ENCODE measurements at regions not wholly inside any gene's neighbourhood (a gene's known extent, or its start where the extent isn't known, plus 50 kb on each side); places are given as distances from the start of the nearest gene placed in this dataset.

GRCh38 chr2:239751679-239752355, 273.3 kb downstream of the NDUFA10 start:
- Histone ChIP-seq H3K9me3 (ENCODE audit: control extremely low read depth in 1 of 5, control insufficient read depth in 4 of 5, insufficient read depth in 2 of 5, low read depth in 1 of 5, low read length in 4 of 5) (no peaks in the 10 kb centered on the region), H3K4me1 (ENCODE audit: control extremely low read depth in 1 of 4, control insufficient read depth in 4 of 4, insufficient read depth in 4 of 4, low read length in 3 of 4) (peaks cover 2 to 43% (median 31%) of the 10 kb centered on the region in 4 experiments), H3K27ac (ENCODE audit: insufficient read depth in 1 of 2, low read depth in 1 of 2, low read length in 2 of 2, poor library complexity in 1 of 2, severe bottlenecking in 2 of 2) (peak overlapping the region in 1 of 2 experiments; percentile 20), H3K4me3 (ENCODE audit: control insufficient read depth in 1 of 7, extremely low read depth in 1 of 7, insufficient read depth in 4 of 7, low read depth in 2 of 7, low read length in 6 of 7) (peak overlapping the region in 4 of 7 experiments; percentile 23 to 40 (median 36)), H3K36me3 (ENCODE audit: control insufficient read depth in 4 of 4, insufficient read depth in 4 of 4, low read length in 3 of 4) (no peaks in the 10 kb centered on the region), H3K27me3 (replicated peaks in 2 of 5; ENCODE audit: control insufficient read depth in 4 of 5, insufficient read depth in 5 of 5, low read length in 4 of 5) (no peaks in the 10 kb centered on the region)
- CTCF ChIA-PET: no interaction called here
- DNase-seq: peak; percentile 44 to 82 (median 82)
- 38% methylated on average over 21 of the region's 24 CpGs for WGBS (ENCODE audit: insufficient coverage)
- POLR2A ChIA-PET: no interaction called here

- Histone ChIP-seq H3K27ac (ENCODE audit: insufficient read depth in 1 of 2, low read depth in 1 of 2, low read length in 2 of 2, poor library complexity in 1 of 2, severe bottlenecking in 2 of 2) (peak overlapping the region in 1 of 2 experiments; percentile 20), H3K27me3 (replicated peaks in 2 of 5; ENCODE audit: control insufficient read depth in 4 of 5, insufficient read depth in 5 of 5, low read length in 4 of 5) (no peaks in the 10 kb centered on the region), H3K36me3 (ENCODE audit: control insufficient read depth in 4 of 4, insufficient read depth in 4 of 4, low read length in 3 of 4) (no peaks in the 10 kb centered on the region), H3K4me3 (ENCODE audit: control insufficient read depth in 1 of 7, extremely low read depth in 1 of 7, insufficient read depth in 4 of 7, low read depth in 2 of 7, low read length in 6 of 7) (peak overlapping the region in 4 of 7 experiments; percentile 23 to 40 (median 36)), H3K4me1 (ENCODE audit: control extremely low read depth in 1 of 4, control insufficient read depth in 4 of 4, insufficient read depth in 4 of 4, low read length in 3 of 4) (peaks cover 2 to 36% (median 24%) of the 10 kb centered on the region in 4 experiments), H3K9me3 (ENCODE audit: control extremely low read depth in 1 of 5, control insufficient read depth in 4 of 5, insufficient read depth in 2 of 5, low read depth in 1 of 5, low read length in 4 of 5) (no peaks in the 10 kb centered on the region)
- CTCF ChIA-PET: interaction anchor here (1.0 kb wide), 1 partner anchor 350 kb away, joined by 3 read pairs; the partner anchor contains the start of gene HDAC4
- 56% methylated on average over 19 of the region's 22 CpGs for WGBS (ENCODE audit: insufficient coverage)
- peak in 2 of 3 donors; percentile 35 to 51 for DNase-seq
- POLR2A ChIA-PET: no interaction called here
Observed at GRCh38 chr2:239750929-239751678, 274.0 kb downstream of the NDUFA10 start.

- H3K9me3 ChIP-seq (ENCODE audit: control extremely low read depth in 1 of 5, control insufficient read depth in 4 of 5, insufficient read depth in 2 of 5, low read depth in 1 of 5, low read length in 4 of 5): no peaks in the 10 kb centered on the region
- no peaks in the 10 kb centered on the region for H3K27me3 ChIP-seq (replicated peaks in 2 of 5; ENCODE audit: control insufficient read depth in 4 of 5, insufficient read depth in 5 of 5, low read length in 4 of 5)
- DNase-seq: no peak
- peaks cover 0 to 33% (median 22%) of the 10 kb centered on the region in 4 experiments for H3K4me1 ChIP-seq (ENCODE audit: control extremely low read depth in 1 of 4, control insufficient read depth in 4 of 4, insufficient read depth in 4 of 4, low read length in 3 of 4)
- CTCF ChIA-PET: interaction anchor here (1.0 to 1.9 kb wide), 2 partner anchors 11 to 349 kb away, joined by 3 to 5 read pairs; partner anchors contain the start of gene HDAC4
- H3K4me3 ChIP-seq (ENCODE audit: control insufficient read depth in 1 of 7, extremely low read depth in 1 of 7, insufficient read depth in 4 of 7, low read depth in 2 of 7, low read length in 6 of 7): no peak overlapping the region
- POLR2A ChIA-PET: no interaction called here
- no peak overlapping the region for H3K27ac ChIP-seq (ENCODE audit: insufficient read depth in 1 of 2, low read depth in 1 of 2, low read length in 2 of 2, poor library complexity in 1 of 2, severe bottlenecking in 2 of 2)
- H3K36me3 ChIP-seq (ENCODE audit: control insufficient read depth in 4 of 4, insufficient read depth in 4 of 4, low read length in 3 of 4): no peaks in the 10 kb centered on the region
- WGBS (ENCODE audit: insufficient coverage): 97% methylated on average over 29 of the region's 29 CpGs
Observed at GRCh38 chr2:239750045-239750835, 274.9 kb downstream of the NDUFA10 start.

GRCh38 chr2:239749272-239749873, 275.8 kb downstream of the NDUFA10 start:
- ChIA-PET POLR2A (no interaction called here), CTCF (interaction anchor here (1.9 kb wide), 1 partner anchor 10 kb away, joined by 5 read pairs; no protein-coding TSS in a partner anchor)
- no peaks in the 10 kb centered on the region for H3K36me3 ChIP-seq (ENCODE audit: control insufficient read depth in 4 of 4, insufficient read depth in 4 of 4, low read length in 3 of 4)
- over 99% methylated on average over 7 of the region's 12 CpGs for WGBS (ENCODE audit: insufficient coverage)
- H3K4me3 ChIP-seq (ENCODE audit: control insufficient read depth in 1 of 7, extremely low read depth in 1 of 7, insufficient read depth in 4 of 7, low read depth in 2 of 7, low read length in 6 of 7): no peak overlapping the region
- no peak for DNase-seq
- no peaks in the 10 kb centered on the region for H3K9me3 ChIP-seq (ENCODE audit: control extremely low read depth in 1 of 5, control insufficient read depth in 4 of 5, insufficient read depth in 2 of 5, low read depth in 1 of 5, low read length in 4 of 5)
- no peaks in the 10 kb centered on the region for H3K27me3 ChIP-seq (replicated peaks in 2 of 5; ENCODE audit: control insufficient read depth in 4 of 5, insufficient read depth in 5 of 5, low read length in 4 of 5)
- H3K27ac ChIP-seq (ENCODE audit: insufficient read depth in 1 of 2, low read depth in 1 of 2, low read length in 2 of 2, poor library complexity in 1 of 2, severe bottlenecking in 2 of 2): no peak overlapping the region
- H3K4me1 ChIP-seq (ENCODE audit: control extremely low read depth in 1 of 4, control insufficient read depth in 4 of 4, insufficient read depth in 4 of 4, low read length in 3 of 4): peaks cover 0 to 33% (median 22%) of the 10 kb centered on the region in 4 experiments

GRCh38 chr2:239748811-239749210, 276.3 kb downstream of the NDUFA10 start:
- Histone ChIP-seq H3K9me3 (ENCODE audit: control extremely low read depth in 1 of 5, control insufficient read depth in 4 of 5, insufficient read depth in 2 of 5, low read depth in 1 of 5, low read length in 4 of 5) (no peaks in the 10 kb centered on the region), H3K4me1 (ENCODE audit: control extremely low read depth in 1 of 4, control insufficient read depth in 4 of 4, insufficient read depth in 4 of 4, low read length in 3 of 4) (peaks cover 0 to 33% (median 22%) of the 10 kb centered on the region in 4 experiments), H3K27ac (ENCODE audit: insufficient read depth in 1 of 2, low read depth in 1 of 2, low read length in 2 of 2, poor library complexity in 1 of 2, severe bottlenecking in 2 of 2) (no peak overlapping the region), H3K4me3 (ENCODE audit: control insufficient read depth in 1 of 7, extremely low read depth in 1 of 7, insufficient read depth in 4 of 7, low read depth in 2 of 7, low read length in 6 of 7) (no peak overlapping the region), H3K27me3 (replicated peaks in 2 of 5; ENCODE audit: control insufficient read depth in 4 of 5, insufficient read depth in 5 of 5, low read length in 4 of 5) (no peaks in the 10 kb centered on the region), H3K36me3 (ENCODE audit: control insufficient read depth in 4 of 4, insufficient read depth in 4 of 4, low read length in 3 of 4) (no peaks in the 10 kb centered on the region)
- POLR2A ChIA-PET: no interaction called here
- DNase-seq: no peak
- CTCF ChIA-PET: interaction anchor here (1.9 kb wide), 1 partner anchor 9 kb away, joined by 5 read pairs; no protein-coding TSS in a partner anchor
- WGBS (ENCODE audit: insufficient coverage): 94% methylated on average over 9 of the region's 9 CpGs

GRCh38 chr2:239747771-239748170, 277.4 kb downstream of the NDUFA10 start:
- H3K4me1 ChIP-seq (ENCODE audit: control extremely low read depth in 1 of 4, control insufficient read depth in 4 of 4, insufficient read depth in 4 of 4, low read length in 3 of 4): peaks cover 0 to 29% (median 21%) of the 10 kb centered on the region in 4 experiments
- no peak for DNase-seq
- no peaks in the 10 kb centered on the region for H3K9me3 ChIP-seq (ENCODE audit: control extremely low read depth in 1 of 5, control insufficient read depth in 4 of 5, insufficient read depth in 2 of 5, low read depth in 1 of 5, low read length in 4 of 5)
- H3K27me3 ChIP-seq (replicated peaks in 2 of 5; ENCODE audit: control insufficient read depth in 4 of 5, insufficient read depth in 5 of 5, low read length in 4 of 5): no peaks in the 10 kb centered on the region
- POLR2A ChIA-PET: interaction anchor here (0.6 kb wide), 1 partner anchor 182 kb away, joined by 3 read pairs; no protein-coding TSS in a partner anchor
- CTCF ChIA-PET: no interaction called here
- H3K4me3 ChIP-seq (ENCODE audit: control insufficient read depth in 1 of 7, extremely low read depth in 1 of 7, insufficient read depth in 4 of 7, low read depth in 2 of 7, low read length in 6 of 7): no peak overlapping the region
- no peaks in the 10 kb centered on the region for H3K36me3 ChIP-seq (ENCODE audit: control insufficient read depth in 4 of 4, insufficient read depth in 4 of 4, low read length in 3 of 4)
- H3K27ac ChIP-seq (ENCODE audit: insufficient read depth in 1 of 2, low read depth in 1 of 2, low read length in 2 of 2, poor library complexity in 1 of 2, severe bottlenecking in 2 of 2): no peak overlapping the region
- 93% methylated on average over 2 of the region's 5 CpGs for WGBS (ENCODE audit: insufficient coverage)
